HUES64 (cell line): ENCODE measurements at regions not wholly inside any gene's neighbourhood (a gene's known extent, or its start where the extent isn't known, plus 50 kb on each side); places are given as distances from the start of the nearest gene placed in this dataset.

Source experiments
- H3K27ac ChIP-seq: 2 replicates; pipeline ENCODE4 v1.7.0; 2013; ENCODE audit warnings: low read depth, low read length, inconsistent platforms
- H3K27me3 ChIP-seq: 2 replicates; pipeline ENCODE4 v1.6.1; 2013; ENCODE audit warnings: mild to moderate bottlenecking, low read length; ENCODE audit not compliant: insufficient read depth
- H3K36me3 ChIP-seq: 2 replicates; pipeline ENCODE4 v1.6.1; 2013; ENCODE audit warnings: mild to moderate bottlenecking, low read length; ENCODE audit not compliant: insufficient read depth
- H3K4me1 ChIP-seq: 2 replicates; pipeline ENCODE4 v1.6.1; 2013; ENCODE audit warnings: mild to moderate bottlenecking, low read length, moderate library complexity; ENCODE audit not compliant: insufficient read depth
- H3K4me3 ChIP-seq: 2 replicates; pipeline ENCODE4 v1.5.1; 2013; ENCODE audit warnings: mild to moderate bottlenecking, low read length, moderate library complexity
- H3K9ac ChIP-seq: 2 replicates; pipeline ENCODE4 v1.6.1; 2013; ENCODE audit warnings: mild to moderate bottlenecking, low read depth, low read length
- H3K9me3 ChIP-seq: 2 replicates; pipeline ENCODE4 v1.6.1; 2013; ENCODE audit warnings: low read depth, low read length; ENCODE audit not compliant: insufficient read depth
- WGBS: fragments of 150-250, 120-280 bp; methylation state at CpG from one replicate; pipeline ENCODE4 v1.1.7; 2013; ENCODE audit warnings: missing lambda C conversion rate; 5-methylcytosine and 5-hydroxymethylcytosine counted together

GRCh38 chr16:60331168-60331567, 1597.1 kb upstream of the GOT2 start:
- WGBS: no CpG with 5 or more reads among the region's 2 CpGs
- no peaks in the 10 kb centered on the region for H3K36me3 ChIP-seq
- H3K4me1 ChIP-seq: no peaks in the 10 kb centered on the region
- H3K4me3 ChIP-seq: no peak overlapping the region
- H3K9ac ChIP-seq: no peak overlapping the region
- no peaks in the 10 kb centered on the region for H3K27me3 ChIP-seq
- H3K27ac ChIP-seq: no peak overlapping the region
- H3K9me3 ChIP-seq: peaks cover 3% of the 10 kb centered on the region; the same call in 1 of the 2 replicates

GRCh38 chr16:60329108-60329507, 1595.0 kb upstream of the GOT2 start:
- WGBS: 93% methylated on average over 1 of the region's 2 CpGs
- Histone ChIP-seq H3K27ac (no peak overlapping the region), H3K9me3 (peaks cover 3% of the 10 kb centered on the region; the same call in 1 of the 2 replicates), H3K9ac (no peak overlapping the region), H3K36me3 (no peaks in the 10 kb centered on the region), H3K4me1 (no peaks in the 10 kb centered on the region), H3K4me3 (no peak overlapping the region), H3K27me3 (no peaks in the 10 kb centered on the region)

- H3K27ac ChIP-seq: no peak overlapping the region
- peaks cover 3% of the 10 kb centered on the region; the same call in 1 of the 2 replicates for H3K9me3 ChIP-seq
- H3K4me3 ChIP-seq: no peak overlapping the region
- WGBS: 100% methylated on average over 1 of the region's 1 CpG
- H3K9ac ChIP-seq: no peak overlapping the region
- no peaks in the 10 kb centered on the region for H3K27me3 ChIP-seq
- no peaks in the 10 kb centered on the region for H3K4me1 ChIP-seq
- no peaks in the 10 kb centered on the region for H3K36me3 ChIP-seq
Observed at GRCh38 chr16:60328152-60328551, 1594.0 kb upstream of the GOT2 start.

GRCh38 chr16:60318486-60318885, 1584.4 kb upstream of the GOT2 start:
- Histone ChIP-seq H3K36me3 (no peaks in the 10 kb centered on the region), H3K27me3 (no peaks in the 10 kb centered on the region), H3K4me3 (no peak overlapping the region), H3K27ac (no peak overlapping the region), H3K9me3 (no peaks in the 10 kb centered on the region), H3K9ac (no peak overlapping the region), H3K4me1 (peaks cover 23% of the 10 kb centered on the region)
- 98% methylated on average over 2 of the region's 2 CpGs for WGBS

- H3K27ac ChIP-seq: no peak overlapping the region
- H3K4me3 ChIP-seq: no peak overlapping the region
- peaks cover 29% of the 10 kb centered on the region for H3K4me1 ChIP-seq
- WGBS: no CpG with 5 or more reads among the region's 1 CpG
- no peaks in the 10 kb centered on the region for H3K27me3 ChIP-seq
- H3K36me3 ChIP-seq: no peaks in the 10 kb centered on the region
- no peak overlapping the region for H3K9ac ChIP-seq
- no peaks in the 10 kb centered on the region for H3K9me3 ChIP-seq
Observed at GRCh38 chr16:60310846-60311445, 1576.8 kb upstream of the GOT2 start.

GRCh38 chr16:60304720-60305119, 1570.6 kb upstream of the GOT2 start:
- 73% methylated on average over 2 of the region's 2 CpGs for WGBS
- Histone ChIP-seq H3K27me3 (no peaks in the 10 kb centered on the region), H3K9ac (no peak overlapping the region)

GRCh38 chr16:60304066-60304465, 1570.0 kb upstream of the GOT2 start:
- Histone ChIP-seq H3K4me1 (no peaks in the 10 kb centered on the region), H3K9me3 (no peaks in the 10 kb centered on the region), H3K27me3 (no peaks in the 10 kb centered on the region), H3K4me3 (no peak overlapping the region), H3K36me3 (no peaks in the 10 kb centered on the region), H3K9ac (no peak overlapping the region), H3K27ac (no peak overlapping the region)
- WGBS: 90% methylated on average over 4 of the region's 4 CpGs

More at GRCh38 chr16:60304720-60305119, 1570.6 kb upstream of the GOT2 start:
- no peak overlapping the region for H3K4me3 ChIP-seq
- no peaks in the 10 kb centered on the region for H3K9me3 ChIP-seq
- H3K36me3 ChIP-seq: no peaks in the 10 kb centered on the region
- H3K27ac ChIP-seq: no peak overlapping the region
- H3K4me1 ChIP-seq: no peaks in the 10 kb centered on the region

GRCh38 chr16:60302676-60303075, 1568.6 kb upstream of the GOT2 start:
- H3K4me1 ChIP-seq: no peaks in the 10 kb centered on the region
- H3K4me3 ChIP-seq: no peak overlapping the region
- H3K36me3 ChIP-seq: no peaks in the 10 kb centered on the region
- no peaks in the 10 kb centered on the region for H3K9me3 ChIP-seq
- no peaks in the 10 kb centered on the region for H3K27me3 ChIP-seq
- no peak overlapping the region for H3K9ac ChIP-seq
- WGBS: 98% methylated on average over 2 of the region's 2 CpGs
- no peak overlapping the region for H3K27ac ChIP-seq

GRCh38 chr16:60302261-60302660, 1568.1 kb upstream of the GOT2 start:
- WGBS: 98% methylated on average over 2 of the region's 2 CpGs
- Histone ChIP-seq H3K27me3 (no peaks in the 10 kb centered on the region), H3K36me3 (no peaks in the 10 kb centered on the region), H3K4me3 (no peak overlapping the region), H3K27ac (no peak overlapping the region), H3K4me1 (no peaks in the 10 kb centered on the region), H3K9me3 (no peaks in the 10 kb centered on the region), H3K9ac (no peak overlapping the region)

GRCh38 chr16:60299241-60299776, 1565.2 kb upstream of the GOT2 start:
- H3K9me3 ChIP-seq: no peaks in the 10 kb centered on the region
- 93% methylated on average over 3 of the region's 3 CpGs for WGBS
- H3K4me1 ChIP-seq: no peaks in the 10 kb centered on the region
- H3K27me3 ChIP-seq: no peaks in the 10 kb centered on the region
- H3K9ac ChIP-seq: no peak overlapping the region
- H3K36me3 ChIP-seq: no peaks in the 10 kb centered on the region
- no peak overlapping the region for H3K27ac ChIP-seq
- H3K4me3 ChIP-seq: no peak overlapping the region

- no peaks in the 10 kb centered on the region for H3K36me3 ChIP-seq
- no peaks in the 10 kb centered on the region for H3K9me3 ChIP-seq
- no peak overlapping the region for H3K27ac ChIP-seq
- H3K27me3 ChIP-seq: no peaks in the 10 kb centered on the region
- H3K9ac ChIP-seq: no peak overlapping the region
- 100% methylated on average over 2 of the region's 3 CpGs for WGBS
- no peak overlapping the region for H3K4me3 ChIP-seq
- H3K4me1 ChIP-seq: no peaks in the 10 kb centered on the region
Observed at GRCh38 chr16:60295451-60295850, 1561.3 kb upstream of the GOT2 start.

GRCh38 chr16:60285794-60286193, 1551.7 kb upstream of the GOT2 start:
- no peak overlapping the region for H3K27ac ChIP-seq
- H3K36me3 ChIP-seq: no peaks in the 10 kb centered on the region
- WGBS: 80% methylated on average over 1 of the region's 1 CpG
- peaks cover 6% of the 10 kb centered on the region; the same call in 1 of the 2 replicates for H3K4me1 ChIP-seq
- no peak overlapping the region for H3K4me3 ChIP-seq
- no peaks in the 10 kb centered on the region for H3K9me3 ChIP-seq
- no peak overlapping the region for H3K9ac ChIP-seq
- H3K27me3 ChIP-seq: no peaks in the 10 kb centered on the region
